ENCODE measurements at regions not wholly inside any gene's neighbourhood (a gene's known extent, or its start where the extent isn't known, plus 50 kb on each side); places are given as distances from the start of the nearest gene placed in this dataset.

DNA sequence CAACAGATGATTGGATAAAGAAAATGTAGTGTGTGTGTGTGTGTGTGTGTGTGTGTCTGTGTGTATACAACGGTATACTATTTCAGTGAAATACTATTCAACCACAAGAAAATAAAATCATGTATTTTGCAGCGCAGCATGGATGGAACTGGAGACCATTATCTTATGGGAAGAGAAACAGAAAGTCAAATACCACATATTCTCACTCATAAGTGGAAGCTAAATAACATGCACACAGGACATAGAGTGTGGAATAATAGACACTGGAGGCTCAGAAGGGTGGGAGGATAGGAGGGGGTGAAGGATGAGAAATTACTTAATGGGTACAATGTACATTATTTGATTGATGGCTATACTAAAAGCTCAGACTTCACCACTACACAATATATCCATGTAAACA, 609.1 kb upstream of the SLC39A10 start:
- Mint-ChIP-seq H3K36me3 (no peaks in the 10 kb centered on the region), H3K4me3 (no peak overlapping the region), H3K27ac (no peak overlapping the region), H3K4me1 (peaks cover 31% of the 10 kb centered on the region), H3K27me3 (ENCODE audit: low read depth) (no peaks in the 10 kb centered on the region), H3K9me3 (no peaks in the 10 kb centered on the region)
- ChIA-PET CTCF (no interaction called here), POLR2A (no interaction called here)
- TF ChIP-seq HMGA2 (CRISPR knock-in tag; IDR thresholded peaks at IDR 0.05) (no peak), ESRRA (CRISPR knock-in tag; IDR thresholded peaks at IDR 0.05; ENCODE audit: borderline replicate concordance) (no peak), ZNF121 (CRISPR knock-in tag; IDR thresholded peaks at IDR 0.05) (no peak), PREB (CRISPR knock-in tag; IDR thresholded peaks at IDR 0.05; ENCODE audit: borderline replicate concordance) (no peak), ZNF263 (CRISPR knock-in tag; IDR thresholded peaks at IDR 0.05; ENCODE audit: low read depth) (no peak), E2F4 (CRISPR knock-in tag; IDR thresholded peaks at IDR 0.05; ENCODE audit: borderline replicate concordance, low read depth) (no peak), SP1 (CRISPR knock-in tag; conservative IDR thresholded peaks at IDR 0.05) (no peak), JAZF1 (CRISPR knock-in tag; IDR thresholded peaks at IDR 0.05) (no peak)
- TF ChIP-seq, protein P1, sequence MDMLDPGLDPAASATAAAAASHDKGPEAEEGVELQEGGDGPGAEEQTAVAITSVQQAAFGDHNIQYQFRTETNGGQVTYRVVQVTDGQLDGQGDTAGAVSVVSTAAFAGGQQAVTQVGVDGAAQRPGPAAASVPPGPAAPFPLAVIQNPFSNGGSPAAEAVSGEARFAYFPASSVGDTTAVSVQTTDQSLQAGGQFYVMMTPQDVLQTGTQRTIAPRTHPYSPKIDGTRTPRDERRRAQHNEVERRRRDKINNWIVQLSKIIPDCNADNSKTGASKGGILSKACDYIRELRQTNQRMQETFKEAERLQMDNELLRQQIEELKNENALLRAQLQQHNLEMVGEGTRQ (CRISPR knock-in tag; IDR thresholded peaks at IDR 0.05): no peak
- TF ChIP-seq, protein P2, sequence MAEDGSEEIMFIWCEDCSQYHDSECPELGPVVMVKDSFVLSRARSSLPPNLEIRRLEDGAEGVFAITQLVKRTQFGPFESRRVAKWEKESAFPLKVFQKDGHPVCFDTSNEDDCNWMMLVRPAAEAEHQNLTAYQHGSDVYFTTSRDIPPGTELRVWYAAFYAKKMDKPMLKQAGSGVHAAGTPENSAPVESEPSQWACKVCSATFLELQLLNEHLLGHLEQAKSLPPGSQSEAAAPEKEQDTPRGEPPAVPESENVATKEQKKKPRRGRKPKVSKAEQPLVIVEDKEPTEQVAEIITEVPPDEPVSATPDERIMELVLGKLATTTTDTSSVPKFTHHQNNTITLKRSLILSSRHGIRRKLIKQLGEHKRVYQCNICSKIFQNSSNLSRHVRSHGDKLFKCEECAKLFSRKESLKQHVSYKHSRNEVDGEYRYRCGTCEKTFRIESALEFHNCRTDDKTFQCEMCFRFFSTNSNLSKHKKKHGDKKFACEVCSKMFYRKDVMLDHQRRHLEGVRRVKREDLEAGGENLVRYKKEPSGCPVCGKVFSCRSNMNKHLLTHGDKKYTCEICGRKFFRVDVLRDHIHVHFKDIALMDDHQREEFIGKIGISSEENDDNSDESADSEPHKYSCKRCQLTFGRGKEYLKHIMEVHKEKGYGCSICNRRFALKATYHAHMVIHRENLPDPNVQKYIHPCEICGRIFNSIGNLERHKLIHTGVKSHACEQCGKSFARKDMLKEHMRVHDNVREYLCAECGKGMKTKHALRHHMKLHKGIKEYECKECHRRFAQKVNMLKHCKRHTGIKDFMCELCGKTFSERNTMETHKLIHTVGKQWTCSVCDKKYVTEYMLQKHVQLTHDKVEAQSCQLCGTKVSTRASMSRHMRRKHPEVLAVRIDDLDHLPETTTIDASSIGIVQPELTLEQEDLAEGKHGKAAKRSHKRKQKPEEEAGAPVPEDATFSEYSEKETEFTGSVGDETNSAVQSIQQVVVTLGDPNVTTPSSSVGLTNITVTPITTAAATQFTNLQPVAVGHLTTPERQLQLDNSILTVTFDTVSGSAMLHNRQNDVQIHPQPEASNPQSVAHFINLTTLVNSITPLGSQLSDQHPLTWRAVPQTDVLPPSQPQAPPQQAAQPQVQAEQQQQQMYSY (CRISPR knock-in tag; IDR thresholded peaks at IDR 0.05): no peak
- DNase-seq (ENCODE audit: low spot score): no peak
- no peak for ATAC-seq

DNA sequence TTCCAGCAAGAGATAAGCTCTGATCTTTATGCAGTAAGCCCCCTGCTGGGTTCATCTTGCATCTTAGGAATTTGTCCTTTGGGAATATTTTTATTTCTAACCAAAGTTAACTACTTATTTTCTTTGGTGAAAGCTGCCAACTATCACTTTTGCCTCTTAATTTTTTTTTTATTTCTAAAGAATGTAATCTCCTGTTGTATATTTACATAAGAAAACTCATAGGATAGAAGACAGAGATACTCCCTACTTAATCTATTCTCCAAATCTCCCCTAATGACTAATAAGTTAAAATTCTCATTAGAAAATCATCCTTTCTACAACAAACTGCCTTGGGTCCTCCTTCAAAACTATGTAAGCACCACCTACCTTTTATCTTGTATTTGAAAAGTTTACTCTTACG, 612.2 kb upstream of the SLC39A10 start:
- no peaks in the 10 kb centered on the region for H3K36me3 Mint-ChIP-seq
- H3K4me1 Mint-ChIP-seq: peaks cover 31% of the 10 kb centered on the region
- CTCF ChIA-PET: no interaction called here
- H3K27me3 Mint-ChIP-seq (ENCODE audit: low read depth): no peaks in the 10 kb centered on the region
- ATAC-seq: no peak
- POLR2A ChIA-PET: no interaction called here
- H3K4me3 Mint-ChIP-seq: no peak overlapping the region
- H3K9me3 Mint-ChIP-seq: no peaks in the 10 kb centered on the region
- no peak overlapping the region for H3K27ac Mint-ChIP-seq
- no peak for DNase-seq (ENCODE audit: low spot score)
- TF ChIP-seq, protein P3, sequence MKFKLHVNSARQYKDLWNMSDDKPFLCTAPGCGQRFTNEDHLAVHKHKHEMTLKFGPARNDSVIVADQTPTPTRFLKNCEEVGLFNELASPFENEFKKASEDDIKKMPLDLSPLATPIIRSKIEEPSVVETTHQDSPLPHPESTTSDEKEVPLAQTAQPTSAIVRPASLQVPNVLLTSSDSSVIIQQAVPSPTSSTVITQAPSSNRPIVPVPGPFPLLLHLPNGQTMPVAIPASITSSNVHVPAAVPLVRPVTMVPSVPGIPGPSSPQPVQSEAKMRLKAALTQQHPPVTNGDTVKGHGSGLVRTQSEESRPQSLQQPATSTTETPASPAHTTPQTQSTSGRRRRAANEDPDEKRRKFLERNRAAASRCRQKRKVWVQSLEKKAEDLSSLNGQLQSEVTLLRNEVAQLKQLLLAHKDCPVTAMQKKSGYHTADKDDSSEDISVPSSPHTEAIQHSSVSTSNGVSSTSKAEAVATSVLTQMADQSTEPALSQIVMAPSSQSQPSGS (CRISPR knock-in tag; IDR thresholded peaks at IDR 0.05; ENCODE audit: borderline replicate concordance, low read depth): no peak
- TF ChIP-seq CREM (CRISPR knock-in tag; IDR thresholded peaks at IDR 0.05) (no peak), FOXP1 (CRISPR knock-in tag; IDR thresholded peaks at IDR 0.05; ENCODE audit: borderline replicate concordance) (no peak), ZNF138 (CRISPR knock-in tag; conservative IDR thresholded peaks at IDR 0.05) (no peak), PRRX2 (CRISPR knock-in tag; IDR thresholded peaks at IDR 0.05) (no peak), E2F5 (CRISPR knock-in tag; IDR thresholded peaks at IDR 0.05) (no peak), ZNF396 (CRISPR knock-in tag; IDR thresholded peaks at IDR 0.05; ENCODE audit: borderline replicate concordance) (no peak), ZNF219 (CRISPR knock-in tag; IDR thresholded peaks at IDR 0.05; ENCODE audit: borderline replicate concordance) (no peak)
- TF ChIP-seq, protein P4, sequence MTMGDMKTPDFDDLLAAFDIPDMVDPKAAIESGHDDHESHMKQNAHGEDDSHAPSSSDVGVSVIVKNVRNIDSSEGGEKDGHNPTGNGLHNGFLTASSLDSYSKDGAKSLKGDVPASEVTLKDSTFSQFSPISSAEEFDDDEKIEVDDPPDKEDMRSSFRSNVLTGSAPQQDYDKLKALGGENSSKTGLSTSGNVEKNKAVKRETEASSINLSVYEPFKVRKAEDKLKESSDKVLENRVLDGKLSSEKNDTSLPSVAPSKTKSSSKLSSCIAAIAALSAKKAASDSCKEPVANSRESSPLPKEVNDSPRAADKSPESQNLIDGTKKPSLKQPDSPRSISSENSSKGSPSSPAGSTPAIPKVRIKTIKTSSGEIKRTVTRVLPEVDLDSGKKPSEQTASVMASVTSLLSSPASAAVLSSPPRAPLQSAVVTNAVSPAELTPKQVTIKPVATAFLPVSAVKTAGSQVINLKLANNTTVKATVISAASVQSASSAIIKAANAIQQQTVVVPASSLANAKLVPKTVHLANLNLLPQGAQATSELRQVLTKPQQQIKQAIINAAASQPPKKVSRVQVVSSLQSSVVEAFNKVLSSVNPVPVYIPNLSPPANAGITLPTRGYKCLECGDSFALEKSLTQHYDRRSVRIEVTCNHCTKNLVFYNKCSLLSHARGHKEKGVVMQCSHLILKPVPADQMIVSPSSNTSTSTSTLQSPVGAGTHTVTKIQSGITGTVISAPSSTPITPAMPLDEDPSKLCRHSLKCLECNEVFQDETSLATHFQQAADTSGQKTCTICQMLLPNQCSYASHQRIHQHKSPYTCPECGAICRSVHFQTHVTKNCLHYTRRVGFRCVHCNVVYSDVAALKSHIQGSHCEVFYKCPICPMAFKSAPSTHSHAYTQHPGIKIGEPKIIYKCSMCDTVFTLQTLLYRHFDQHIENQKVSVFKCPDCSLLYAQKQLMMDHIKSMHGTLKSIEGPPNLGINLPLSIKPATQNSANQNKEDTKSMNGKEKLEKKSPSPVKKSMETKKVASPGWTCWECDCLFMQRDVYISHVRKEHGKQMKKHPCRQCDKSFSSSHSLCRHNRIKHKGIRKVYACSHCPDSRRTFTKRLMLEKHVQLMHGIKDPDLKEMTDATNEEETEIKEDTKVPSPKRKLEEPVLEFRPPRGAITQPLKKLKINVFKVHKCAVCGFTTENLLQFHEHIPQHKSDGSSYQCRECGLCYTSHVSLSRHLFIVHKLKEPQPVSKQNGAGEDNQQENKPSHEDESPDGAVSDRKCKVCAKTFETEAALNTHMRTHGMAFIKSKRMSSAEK (CRISPR knock-in tag; IDR thresholded peaks at IDR 0.05; ENCODE audit: borderline replicate concordance): no peak

All from WTC11 (cell line).